Hematopoietic multipotent progenitor cell (in vitro differentiated cells): ENCODE measurements at regions not wholly inside any gene's neighbourhood (a gene's known extent, or its start where the extent isn't known, plus 50 kb on each side); places are given as distances from the start of the nearest gene placed in this dataset.
"Not testable (repeated sequence)": the region's sequence is repeated elsewhere in the genome, so short reads cannot be mapped to it uniquely, and the experiment has no call there.

Source experiments
- DNase-seq, 3 donors: peaks; one replicate each; pipeline ENCODE4 v3.0.0-alpha.2; 2011 to 2015; ENCODE audit warnings: low read depth in 2 of 3, low spot score in 2 of 3

- no peak for DNase-seq
These were observed 949.0 kb downstream of the EPHA3 start for GRCh38 chr3:90056281-90057032.

GRCh38 chr3:90062016-90062415 lies 954.6 kb downstream of the EPHA3 start:
- no peak for DNase-seq

- DNase-seq: no peak
These were observed 955.3 kb downstream of the EPHA3 start for GRCh38 chr3:90062631-90063200.

GRCh38 chr3:90068783-90069182 lies 961.4 kb downstream of the EPHA3 start:
- no peak for DNase-seq

GRCh38 chr3:90069748-90070147 lies 962.3 kb downstream of the EPHA3 start:
- no peak for DNase-seq

GRCh38 chr3:90076136-90076535 lies 968.7 kb downstream of the EPHA3 start:
- DNase-seq: no peak

GRCh38 chr3:90080988-90081387 lies 973.6 kb downstream of the EPHA3 start:
- no peak for DNase-seq

- DNase-seq: not testable (repeated sequence)
These were observed 978.9 kb downstream of the EPHA3 start for GRCh38 chr3:90086297-90086696.

GRCh38 chr3:90087703-90088102 lies 980.3 kb downstream of the EPHA3 start:
- no peak for DNase-seq

- DNase-seq: peak in 2 of 3 donors; percentile 14 to 39
These were observed 984.1 kb downstream of the EPHA3 start for GRCh38 chr3:90091549-90091948.

GRCh38 chr3:90092994-90093393 lies 985.6 kb downstream of the EPHA3 start:
- DNase-seq: peak in 1 of 3 donors; percentile 23

GRCh38 chr3:90095811-90096210 lies 988.4 kb downstream of the EPHA3 start:
- no peak for DNase-seq

- DNase-seq: no peak
These were observed 992.1 kb downstream of the EPHA3 start for GRCh38 chr3:90099493-90099892.

GRCh38 chr3:90102146-90102545 lies 994.7 kb downstream of the EPHA3 start:
- no peak for DNase-seq

GRCh38 chr3:90121326-90121725 lies 1013.9 kb downstream of the EPHA3 start:
- no peak for DNase-seq

GRCh38 chr3:90128391-90128790 lies 1021.0 kb downstream of the EPHA3 start:
- DNase-seq: no peak

- DNase-seq: no peak
These were observed 1022.3 kb downstream of the EPHA3 start for GRCh38 chr3:90129730-90130129.

- no peak for DNase-seq
These were observed 1024.8 kb downstream of the EPHA3 start for GRCh38 chr3:90132197-90132596.

GRCh38 chr3:90134090-90134489 lies 1026.7 kb downstream of the EPHA3 start:
- DNase-seq: no peak

- DNase-seq: no peak
These were observed 1029.2 kb downstream of the EPHA3 start for GRCh38 chr3:90136456-90137191.

- peak in 1 of 3 donors; percentile 1 for DNase-seq
These were observed 1037.9 kb downstream of the EPHA3 start for GRCh38 chr3:90145094-90145860.
